Panc1 (cell line): ENCODE measurements at regions not wholly inside any gene's neighbourhood (a gene's known extent, or its start where the extent isn't known, plus 50 kb on each side); places are given as distances from the start of the nearest gene placed in this dataset.

Experiments
- ATAC-seq: fragments of 200-7000 bp; cut with Tn5 transposase; 2 replicates; pipeline ENCODE4 v1.9.1; 2020; ENCODE audit warnings: mild to moderate bottlenecking, moderate library complexity
- BruUV-seq: library from RNA; stranded (reverse); fragments of 400-500 nt; replicated peaks from 2 replicates; lab custom pipeline; 2021; lab: Mats Ljungman, UMichigan
- CTCF ChIA-PET: fragments of 300-600 bp; sonication (Branson Sonifier 250); formaldehyde crosslinking; loops from one replicate; lab custom pipeline; 2022; ENCODE audit warnings: antibody characterized with exemption; lab: Charles Lee
- POLR2A ChIA-PET: fragments of 300-600 bp; sonication (Branson Sonifier 250); formaldehyde crosslinking; loops from one replicate; lab custom pipeline; 2022; ENCODE audit warnings: antibody characterized with exemption; lab: Charles Lee
- DNase-seq: peaks from one replicate; pipeline ENCODE4 v3.0.0-alpha.2; 2010; ENCODE audit warnings: low read depth, low spot score
- H3K27ac ChIP-seq: 2 replicates; pipeline ENCODE4 v1.5.1; 2011; ENCODE audit warnings: mild to moderate bottlenecking, low read length, inconsistent platforms
- H3K27me3 ChIP-seq: fragments of 200-500 bp; sonication (Bioruptor generic); 2 replicates; pipeline ENCODE4 v1.6.0; 2014; ENCODE audit warnings: low read length, inconsistent platforms; ENCODE audit not compliant: control insufficient read depth, insufficient read depth
- H3K36me3 ChIP-seq: fragments of 200-500 bp; sonication (Bioruptor generic); 2 replicates; pipeline ENCODE4 v1.5.1; 2014; ENCODE audit warnings: inconsistent platforms, mild to moderate bottlenecking, low read length, moderate library complexity; ENCODE audit not compliant: control insufficient read depth, insufficient read depth
- H3K4me1 ChIP-seq: 2 replicates; pipeline ENCODE4 v1.5.1; 2011; ENCODE audit warnings: inconsistent platforms, mild to moderate bottlenecking, low read length, moderate library complexity; ENCODE audit not compliant: control insufficient read depth, insufficient read depth
- H3K4me3 ChIP-seq, 2 experiments: 2 replicates each; pipeline ENCODE4 v1.5.1; 2011 to 2012; ENCODE audit warnings: low read depth in 2 of 2, low read length in 2 of 2, mild to moderate bottlenecking in 2 of 2, inconsistent platforms in 1 of 2, moderate library complexity in 1 of 2
- H3K9me3 ChIP-seq: fragments of 200-500 bp; sonication (Bioruptor generic); 2 replicates; pipeline ENCODE4 v1.5.1; 2014; ENCODE audit warnings: low read depth, mild to moderate bottlenecking, inconsistent platforms, low read length, moderate library complexity; ENCODE audit not compliant: control insufficient read depth, insufficient read depth
- POLR2AphosphoS5 ChIP-seq: IDR thresholded peaks from 2 replicates; pipeline ENCODE4 v1.6.1; 2012; ENCODE audit warnings: mild to moderate bottlenecking, low read depth, low read length, moderate library complexity
- SIN3A ChIP-seq: IDR thresholded peaks from 2 replicates; pipeline ENCODE4 v1.6.1; 2012; ENCODE audit warnings: low read depth, mild to moderate bottlenecking, low read length, moderate library complexity, borderline replicate concordance; ENCODE audit not compliant: insufficient read depth
- TCF7L2 ChIP-seq: IDR thresholded peaks from 2 replicates; pipeline ENCODE4 v1.6.1; 2011; ENCODE audit warnings: mild to moderate bottlenecking, low read depth, low read length, inconsistent platforms
- in situ Hi-C: cut with HindIII; loops from 2 replicates; pipeline ENCODE4 v1.10.0; 2016; ENCODE audit warnings: low sequenced_read_pairs, low pct_unique_long_range_greater_than_20kb
- intact Hi-C: fragments of 100-400 bp; cut with micrococcal nuclease; formaldehyde crosslinking; loops from one replicate; pipeline ENCODE4 v1.10.0; 2022; ENCODE audit not compliant: unreplicated experiment
- TF ChIP-seq, protein P1 (sequence below), 2 experiments: IDR thresholded peaks; 2 replicates each; pipeline ENCODE4 v1.6.1; 2011 to 2012; ENCODE audit warnings: low read depth in 2 of 2, control low read depth in 1 of 2, low read length in 1 of 2, mild to moderate bottlenecking in 1 of 2, moderate library complexity in 1 of 2; ENCODE audit not compliant: insufficient read depth in 1 of 2
- TF ChIP-seq, protein P2 (sequence below): fragments of 450-650 bp; IDR thresholded peaks from 2 replicates; pipeline ENCODE4 v1.5.1; 2017; ENCODE audit warnings: mild to moderate bottlenecking

DNA sequence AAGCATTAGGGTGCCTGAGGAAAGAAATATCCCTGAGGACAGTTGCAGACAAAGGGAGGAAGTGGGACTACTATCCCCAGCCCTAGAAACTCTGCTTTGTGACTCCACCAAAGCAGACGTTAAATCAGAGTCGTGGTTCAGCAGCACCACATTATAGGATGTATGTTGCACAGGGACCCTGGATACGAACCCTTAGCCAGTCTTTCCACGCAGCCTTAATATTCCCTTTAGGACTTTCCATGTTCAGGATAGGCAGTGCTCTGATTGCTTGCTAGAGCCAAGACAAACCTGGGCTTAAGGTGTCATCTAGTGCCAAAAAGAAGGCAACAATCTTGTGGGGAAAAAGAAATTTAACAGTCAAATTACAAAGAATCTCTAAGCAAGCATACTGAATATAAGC, 62.6 kb downstream of the MAD2L1 start:
- DNase-seq, result no peak
- Histone ChIP-seq H3K9me3 (no peaks in the 10 kb centered on the region), H3K27me3 (no peaks in the 10 kb centered on the region), H3K36me3 (no peaks in the 10 kb centered on the region), H3K27ac (no peak overlapping the region; the same call in 1 of the 2 replicates), H3K4me1 (no peaks in the 10 kb centered on the region; the same call in 1 of the 2 replicates), H3K4me3 (no peak overlapping the region)
- POLR2A ChIA-PET, result no interaction called here
- TF ChIP-seq, protein P1, sequence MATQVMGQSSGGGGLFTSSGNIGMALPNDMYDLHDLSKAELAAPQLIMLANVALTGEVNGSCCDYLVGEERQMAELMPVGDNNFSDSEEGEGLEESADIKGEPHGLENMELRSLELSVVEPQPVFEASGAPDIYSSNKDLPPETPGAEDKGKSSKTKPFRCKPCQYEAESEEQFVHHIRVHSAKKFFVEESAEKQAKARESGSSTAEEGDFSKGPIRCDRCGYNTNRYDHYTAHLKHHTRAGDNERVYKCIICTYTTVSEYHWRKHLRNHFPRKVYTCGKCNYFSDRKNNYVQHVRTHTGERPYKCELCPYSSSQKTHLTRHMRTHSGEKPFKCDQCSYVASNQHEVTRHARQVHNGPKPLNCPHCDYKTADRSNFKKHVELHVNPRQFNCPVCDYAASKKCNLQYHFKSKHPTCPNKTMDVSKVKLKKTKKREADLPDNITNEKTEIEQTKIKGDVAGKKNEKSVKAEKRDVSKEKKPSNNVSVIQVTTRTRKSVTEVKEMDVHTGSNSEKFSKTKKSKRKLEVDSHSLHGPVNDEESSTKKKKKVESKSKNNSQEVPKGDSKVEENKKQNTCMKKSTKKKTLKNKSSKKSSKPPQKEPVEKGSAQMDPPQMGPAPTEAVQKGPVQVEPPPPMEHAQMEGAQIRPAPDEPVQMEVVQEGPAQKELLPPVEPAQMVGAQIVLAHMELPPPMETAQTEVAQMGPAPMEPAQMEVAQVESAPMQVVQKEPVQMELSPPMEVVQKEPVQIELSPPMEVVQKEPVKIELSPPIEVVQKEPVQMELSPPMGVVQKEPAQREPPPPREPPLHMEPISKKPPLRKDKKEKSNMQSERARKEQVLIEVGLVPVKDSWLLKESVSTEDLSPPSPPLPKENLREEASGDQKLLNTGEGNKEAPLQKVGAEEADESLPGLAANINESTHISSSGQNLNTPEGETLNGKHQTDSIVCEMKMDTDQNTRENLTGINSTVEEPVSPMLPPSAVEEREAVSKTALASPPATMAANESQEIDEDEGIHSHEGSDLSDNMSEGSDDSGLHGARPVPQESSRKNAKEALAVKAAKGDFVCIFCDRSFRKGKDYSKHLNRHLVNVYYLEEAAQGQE (IDR thresholded peaks at IDR 0.05; ENCODE audit: insufficient read depth in 1 of 2, low read depth in 2 of 2, low read length in 1 of 2), result no peak
- no peak for TF ChIP-seq TCF7L2
- TF ChIP-seq, protein P2, sequence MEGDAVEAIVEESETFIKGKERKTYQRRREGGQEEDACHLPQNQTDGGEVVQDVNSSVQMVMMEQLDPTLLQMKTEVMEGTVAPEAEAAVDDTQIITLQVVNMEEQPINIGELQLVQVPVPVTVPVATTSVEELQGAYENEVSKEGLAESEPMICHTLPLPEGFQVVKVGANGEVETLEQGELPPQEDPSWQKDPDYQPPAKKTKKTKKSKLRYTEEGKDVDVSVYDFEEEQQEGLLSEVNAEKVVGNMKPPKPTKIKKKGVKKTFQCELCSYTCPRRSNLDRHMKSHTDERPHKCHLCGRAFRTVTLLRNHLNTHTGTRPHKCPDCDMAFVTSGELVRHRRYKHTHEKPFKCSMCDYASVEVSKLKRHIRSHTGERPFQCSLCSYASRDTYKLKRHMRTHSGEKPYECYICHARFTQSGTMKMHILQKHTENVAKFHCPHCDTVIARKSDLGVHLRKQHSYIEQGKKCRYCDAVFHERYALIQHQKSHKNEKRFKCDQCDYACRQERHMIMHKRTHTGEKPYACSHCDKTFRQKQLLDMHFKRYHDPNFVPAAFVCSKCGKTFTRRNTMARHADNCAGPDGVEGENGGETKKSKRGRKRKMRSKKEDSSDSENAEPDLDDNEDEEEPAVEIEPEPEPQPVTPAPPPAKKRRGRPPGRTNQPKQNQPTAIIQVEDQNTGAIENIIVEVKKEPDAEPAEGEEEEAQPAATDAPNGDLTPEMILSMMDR, result no peak
- in situ Hi-C loops, result no loop called here
- intact Hi-C loops, result no loop called here
- CTCF ChIA-PET, result no interaction called here
- no peak for ATAC-seq
- no TSS peak for BruUV-seq

- Histone ChIP-seq H3K27me3 (no peaks in the 10 kb centered on the region), H3K36me3 (no peaks in the 10 kb centered on the region), H3K4me3 (no peak overlapping the region), H3K9me3 (no peaks in the 10 kb centered on the region), H3K27ac (peak overlapping the region; percentile 17; the same call in 1 of the 2 replicates), H3K4me1 (no peaks in the 10 kb centered on the region; the same call in 1 of the 2 replicates)
- ATAC-seq (no peak), DNase-seq (no peak)
- CTCF ChIA-PET, result no interaction called here
- TF ChIP-seq TCF7L2 (no peak), SIN3A (no peak), POLR2AphosphoS5 (no peak)
- TF ChIP-seq, protein P2, result no peak
- in situ Hi-C loops (no loop called here), intact Hi-C loops (no loop called here)
- no TSS peak for BruUV-seq
- POLR2A ChIA-PET, result no interaction called here
Observed at GRCh38 chr4:120003193-120003592, 63.5 kb downstream of the MAD2L1 start.
